ENCODE measurements at regions not wholly inside any gene's neighbourhood (a gene's known extent, or its start where the extent isn't known, plus 50 kb on each side); places are given as distances from the start of the nearest gene placed in this dataset.

DNA sequence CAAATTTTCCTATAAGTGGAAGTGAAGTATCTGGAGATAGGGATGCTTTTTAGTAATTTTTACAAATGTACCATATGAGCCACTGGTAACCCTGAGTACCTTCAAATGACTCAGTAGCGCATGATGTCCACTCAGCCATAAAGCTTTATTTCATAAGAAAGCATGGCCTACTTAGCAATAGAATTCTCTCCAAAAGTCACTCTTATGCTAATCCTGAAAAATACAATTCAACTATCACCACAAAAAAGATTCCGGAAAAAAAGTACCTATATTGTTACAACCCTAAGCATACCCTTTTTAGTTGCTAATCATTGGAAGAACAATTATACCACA lies 732.2 kb downstream of the SOCS6 start:
- TF ChIP-seq, protein P1, sequence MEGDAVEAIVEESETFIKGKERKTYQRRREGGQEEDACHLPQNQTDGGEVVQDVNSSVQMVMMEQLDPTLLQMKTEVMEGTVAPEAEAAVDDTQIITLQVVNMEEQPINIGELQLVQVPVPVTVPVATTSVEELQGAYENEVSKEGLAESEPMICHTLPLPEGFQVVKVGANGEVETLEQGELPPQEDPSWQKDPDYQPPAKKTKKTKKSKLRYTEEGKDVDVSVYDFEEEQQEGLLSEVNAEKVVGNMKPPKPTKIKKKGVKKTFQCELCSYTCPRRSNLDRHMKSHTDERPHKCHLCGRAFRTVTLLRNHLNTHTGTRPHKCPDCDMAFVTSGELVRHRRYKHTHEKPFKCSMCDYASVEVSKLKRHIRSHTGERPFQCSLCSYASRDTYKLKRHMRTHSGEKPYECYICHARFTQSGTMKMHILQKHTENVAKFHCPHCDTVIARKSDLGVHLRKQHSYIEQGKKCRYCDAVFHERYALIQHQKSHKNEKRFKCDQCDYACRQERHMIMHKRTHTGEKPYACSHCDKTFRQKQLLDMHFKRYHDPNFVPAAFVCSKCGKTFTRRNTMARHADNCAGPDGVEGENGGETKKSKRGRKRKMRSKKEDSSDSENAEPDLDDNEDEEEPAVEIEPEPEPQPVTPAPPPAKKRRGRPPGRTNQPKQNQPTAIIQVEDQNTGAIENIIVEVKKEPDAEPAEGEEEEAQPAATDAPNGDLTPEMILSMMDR (IDR thresholded peaks at IDR 0.05 in 4 of 5, conservative IDR thresholded peaks at IDR 0.05 in 1 of 5): no peak
- TF ChIP-seq POLR2A (IDR thresholded peaks at IDR 0.05): no peak
